Esophagus squamous epithelium (tissue), 4 donors: ENCODE measurements at regions not wholly inside any gene's neighbourhood (a gene's known extent, or its start where the extent isn't known, plus 50 kb on each side); places are given as distances from the start of the nearest gene placed in this dataset.

Experiments used
- CTCF ChIP-seq, 6 experiments: fragments of 450-650 bp in 4 of 6; fragments of 200-600 bp in 2 of 6; sonication (generic) in 2 of 6; IDR thresholded peaks; one replicate each; pipeline ENCODE4 v1.5.1; 2016 to 2019; ENCODE audit warnings: antibody characterized with exemption in 6 of 6, mild to moderate bottlenecking in 4 of 6, moderate library complexity in 4 of 6
- POLR2A ChIP-seq, 4 donors: fragments of 450-650 bp; IDR thresholded peaks; one replicate each; pipeline ENCODE4 v1.6.1; 2017; ENCODE audit warnings: antibody characterized with exemption in 4 of 4, mild to moderate bottlenecking in 4 of 4, moderate library complexity in 3 of 4

GRCh38 chr15:100768501-100768931, 111.1 kb upstream of the ALDH1A3 start:
- TF ChIP-seq POLR2A (IDR thresholded peaks at IDR 0.05) (no peak), CTCF (IDR thresholded peaks at IDR 0.05) (no peak)
